UCSD-AML1 (cell line): ENCODE measurements at regions not wholly inside any gene's neighbourhood (a gene's known extent, or its start where the extent isn't known, plus 50 kb on each side); places are given as distances from the start of the nearest gene placed in this dataset.

Experiments
- DNase-seq: peaks from one replicate; lab custom pipeline; 2025; ENCODE audit not compliant: unreplicated experiment; lab: John Stamatoyannopoulos, UW

- DNase-seq = no peak
These were observed 156.5 kb upstream of the EGFLAM start for GRCh38 chr5:38101897-38102296.

GRCh38 chr5:38099205-38100168, 158.9 kb upstream of the EGFLAM start:
- no peak for DNase-seq

GRCh38 chr5:38094889-38095288, 163.5 kb upstream of the EGFLAM start:
- no peak for DNase-seq

GRCh38 chr5:38093855-38094254, 164.5 kb upstream of the EGFLAM start:
- no peak for DNase-seq

GRCh38 chr5:38086777-38087176, 171.6 kb upstream of the EGFLAM start:
- DNase-seq = no peak

GRCh38 chr5:38079620-38080402, 178.5 kb upstream of the EGFLAM start:
- no peak for DNase-seq

GRCh38 chr5:38078161-38078560, 180.2 kb upstream of the EGFLAM start:
- no peak for DNase-seq

- no peak for DNase-seq
These were observed 180.7 kb upstream of the EGFLAM start for GRCh38 chr5:38077652-38078051.

GRCh38 chr5:38071831-38072694, 186.3 kb upstream of the EGFLAM start:
- no peak for DNase-seq

- DNase-seq = no peak
These were observed 187.9 kb upstream of the EGFLAM start for GRCh38 chr5:38070304-38070950.

GRCh38 chr5:38069360-38069759, 189.0 kb upstream of the EGFLAM start:
- no peak for DNase-seq

- DNase-seq = no peak
These were observed 198.0 kb upstream of the EGFLAM start for GRCh38 chr5:38060354-38060753.

- DNase-seq = no peak
These were observed 198.5 kb upstream of the EGFLAM start for GRCh38 chr5:38059876-38060275.

GRCh38 chr5:38051711-38052511, 206.4 kb upstream of the EGFLAM start:
- no peak for DNase-seq

- DNase-seq = no peak
These were observed 208.6 kb upstream of the GDNF start for GRCh38 chr5:38048400-38048799.

- no peak for DNase-seq
These were observed 206.3 kb upstream of the GDNF start for GRCh38 chr5:38046103-38046502.

GRCh38 chr5:38045446-38045845, 205.6 kb upstream of the GDNF start:
- no peak for DNase-seq

- DNase-seq = no peak
These were observed 200.0 kb upstream of the GDNF start for GRCh38 chr5:38039826-38040225.

GRCh38 chr5:38039091-38039490, 199.2 kb upstream of the GDNF start:
- no peak for DNase-seq

GRCh38 chr5:38036765-38037164, 196.9 kb upstream of the GDNF start:
- DNase-seq = no peak
